GM18498 (cell line): ENCODE measurements at regions not wholly inside any gene's neighbourhood (a gene's known extent, or its start where the extent isn't known, plus 50 kb on each side); places are given as distances from the start of the nearest gene placed in this dataset.

ENCODE experiments used
- ATAC-seq: cut with Tn5 transposase; IDR thresholded peaks from one replicate; pipeline ENCODE4 v1.9.1; 2021; ENCODE audit warnings: mild to moderate bottlenecking, moderate library complexity; ENCODE audit not compliant: unreplicated experiment

GRCh38 chr3:44185396-44185915, 56.2 kb upstream of the TOPAZ1 start:
- ATAC-seq = no peak

GRCh38 chr3:44186111-44186672, 55.5 kb upstream of the TOPAZ1 start:
- no peak for ATAC-seq

GRCh38 chr3:44186712-44187111, 55.0 kb upstream of the TOPAZ1 start:
- no peak for ATAC-seq
